Fibroblast of villous mesenchyme (primary cell): ENCODE measurements at regions not wholly inside any gene's neighbourhood (a gene's known extent, or its start where the extent isn't known, plus 50 kb on each side); places are given as distances from the start of the nearest gene placed in this dataset.
"Not testable (repeated sequence)": the region's sequence is repeated elsewhere in the genome, so short reads cannot be mapped to it uniquely, and the experiment has no call there.

ENCODE experiments used
- DNase-seq: peaks from one replicate; pipeline ENCODE4 v3.0.0-alpha.2; 2010; ENCODE audit warnings: low read depth
- H3K4me3 ChIP-seq: 2 replicates; pipeline ENCODE4 v1.5.1; 2011; ENCODE audit warnings: low read depth, mild to moderate bottlenecking, low read length
- CTCF ChIP-seq: IDR thresholded peaks from 2 replicates; pipeline ENCODE4 v1.5.1; 2012; ENCODE audit warnings: low read depth, mild to moderate bottlenecking, low read length; ENCODE audit not compliant: insufficient read depth

GRCh38 chr3:10641760-10642159 lies 136.4 kb upstream of the ATP2B2 start:
- no peak overlapping the region for H3K4me3 ChIP-seq
- DNase-seq, result no peak
- no peak for TF ChIP-seq CTCF

GRCh38 chr3:10644189-10644588 lies 138.8 kb upstream of the ATP2B2 start:
- DNase-seq, result no peak
- TF ChIP-seq CTCF, result no peak
- H3K4me3 ChIP-seq, result no peak overlapping the region

- H3K4me3 ChIP-seq, result no peak overlapping the region
- no peak for TF ChIP-seq CTCF
- no peak for DNase-seq
Measured at GRCh38 chr3:10645800-10646199, 140.4 kb upstream of the ATP2B2 start.

GRCh38 chr3:10646531-10647335 lies 141.3 kb upstream of the ATP2B2 start:
- H3K4me3 ChIP-seq, result no peak overlapping the region
- no peak for DNase-seq
- no peak for TF ChIP-seq CTCF

DNA sequence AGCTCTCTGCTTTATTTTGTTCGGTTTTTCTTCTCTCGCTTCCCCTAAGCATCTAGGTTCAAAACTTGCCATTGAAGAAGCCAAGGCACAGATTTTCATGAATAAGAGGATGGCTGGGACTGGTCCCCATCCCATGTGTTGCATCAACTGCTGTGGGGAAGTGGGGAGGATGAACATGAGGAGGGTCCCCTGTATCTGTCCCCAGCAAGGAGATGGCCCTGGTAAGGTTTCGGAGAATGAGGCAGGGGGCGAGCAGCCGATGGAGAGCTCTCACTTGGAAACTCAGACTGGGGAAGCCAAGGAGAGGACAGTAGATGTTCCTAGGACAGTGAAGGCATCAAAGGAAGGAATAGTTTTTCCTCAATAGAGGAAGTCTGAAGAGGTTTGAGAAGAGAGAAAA lies 142.0 kb upstream of the ATP2B2 start:
- TF ChIP-seq CTCF, result no peak
- H3K4me3 ChIP-seq, result no peak overlapping the region
- no peak for DNase-seq

DNA sequence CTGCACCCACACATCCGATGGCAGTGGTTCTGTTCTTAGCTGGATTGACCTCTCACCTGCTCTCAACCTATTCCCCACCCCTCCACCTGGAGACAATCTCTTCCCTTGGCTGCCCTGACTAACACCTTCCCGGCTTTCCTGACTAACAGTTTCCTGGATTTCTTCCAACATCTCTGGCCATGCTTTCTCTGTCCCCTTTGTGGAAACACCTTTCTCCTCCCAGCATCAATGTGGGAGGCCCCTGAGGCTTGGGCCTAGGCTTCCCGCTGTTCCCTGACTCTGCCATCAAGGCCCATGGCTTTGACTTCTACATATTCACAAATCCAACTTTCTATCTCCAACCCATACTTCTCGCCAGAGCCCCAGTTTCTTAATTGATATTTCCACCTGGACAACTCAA lies 142.8 kb upstream of the ATP2B2 start:
- TF ChIP-seq CTCF, result no peak
- DNase-seq, result no peak
- H3K4me3 ChIP-seq, result no peak overlapping the region

GRCh38 chr3:10649463-10649862 lies 144.1 kb upstream of the ATP2B2 start:
- not testable (repeated sequence) for H3K4me3 ChIP-seq, DNase-seq
